ENCODE measurements at regions not wholly inside any gene's neighbourhood (a gene's known extent, or its start where the extent isn't known, plus 50 kb on each side); places are given as distances from the start of the nearest gene placed in this dataset.

DNA sequence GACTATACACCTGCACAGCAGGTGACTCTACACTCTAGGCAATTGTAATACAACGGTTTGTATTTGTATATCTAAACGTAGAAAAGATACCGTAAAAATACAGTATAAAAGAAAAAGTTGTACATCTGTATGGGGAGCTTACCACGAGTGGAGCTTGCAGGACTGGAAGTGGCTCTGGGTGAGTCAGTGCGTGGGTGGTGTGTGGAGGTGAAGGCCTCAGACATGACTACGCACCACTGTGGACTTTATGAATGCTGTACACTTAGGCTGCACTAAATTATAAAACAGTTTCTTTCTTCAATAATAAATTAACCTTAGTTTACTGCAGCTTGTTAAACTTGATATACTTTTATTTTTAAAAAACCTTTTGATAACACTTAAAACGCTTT lies 85.0 kb upstream of the FAT1 start:
- TF ChIP-seq TBP (IDR thresholded peaks at IDR 0.05; ENCODE audit: low read depth, low read length) (no peak), TEAD4 (IDR thresholded peaks at IDR 0.05; ENCODE audit: low read depth, low read length) (no peak), YY1 (IDR thresholded peaks at IDR 0.05; ENCODE audit: low read depth, low read length) (no peak), RFX5 (IDR thresholded peaks at IDR 0.05; ENCODE audit: borderline replicate concordance, low read depth, low read length) (no peak), KDM1A (IDR thresholded peaks at IDR 0.05; ENCODE audit: borderline replicate concordance, low read length) (no peak), POLR2AphosphoS5 (IDR thresholded peaks at IDR 0.05; ENCODE audit: low read depth, low read length) (no peak)
- TF ChIP-seq, protein P1, sequence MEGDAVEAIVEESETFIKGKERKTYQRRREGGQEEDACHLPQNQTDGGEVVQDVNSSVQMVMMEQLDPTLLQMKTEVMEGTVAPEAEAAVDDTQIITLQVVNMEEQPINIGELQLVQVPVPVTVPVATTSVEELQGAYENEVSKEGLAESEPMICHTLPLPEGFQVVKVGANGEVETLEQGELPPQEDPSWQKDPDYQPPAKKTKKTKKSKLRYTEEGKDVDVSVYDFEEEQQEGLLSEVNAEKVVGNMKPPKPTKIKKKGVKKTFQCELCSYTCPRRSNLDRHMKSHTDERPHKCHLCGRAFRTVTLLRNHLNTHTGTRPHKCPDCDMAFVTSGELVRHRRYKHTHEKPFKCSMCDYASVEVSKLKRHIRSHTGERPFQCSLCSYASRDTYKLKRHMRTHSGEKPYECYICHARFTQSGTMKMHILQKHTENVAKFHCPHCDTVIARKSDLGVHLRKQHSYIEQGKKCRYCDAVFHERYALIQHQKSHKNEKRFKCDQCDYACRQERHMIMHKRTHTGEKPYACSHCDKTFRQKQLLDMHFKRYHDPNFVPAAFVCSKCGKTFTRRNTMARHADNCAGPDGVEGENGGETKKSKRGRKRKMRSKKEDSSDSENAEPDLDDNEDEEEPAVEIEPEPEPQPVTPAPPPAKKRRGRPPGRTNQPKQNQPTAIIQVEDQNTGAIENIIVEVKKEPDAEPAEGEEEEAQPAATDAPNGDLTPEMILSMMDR (IDR thresholded peaks at IDR 0.05; ENCODE audit: control extremely low read depth in 1 of 3, insufficient read depth in 1 of 3, low read depth in 1 of 3, low read length in 3 of 3): no peak
- TF ChIP-seq, protein P2, sequence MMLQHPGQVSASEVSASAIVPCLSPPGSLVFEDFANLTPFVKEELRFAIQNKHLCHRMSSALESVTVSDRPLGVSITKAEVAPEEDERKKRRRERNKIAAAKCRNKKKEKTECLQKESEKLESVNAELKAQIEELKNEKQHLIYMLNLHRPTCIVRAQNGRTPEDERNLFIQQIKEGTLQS (IDR thresholded peaks at IDR 0.05; ENCODE audit: insufficient read depth, low read depth, low read length): no peak

Measured in H1 (cell line).